ENCODE measurements at regions not wholly inside any gene's neighbourhood (a gene's known extent, or its start where the extent isn't known, plus 50 kb on each side); places are given as distances from the start of the nearest gene placed in this dataset.

GRCh38 chr5:62682059-62682458 is 103.4 kb downstream of the LRRC70 start (continued):
- TF ChIP-seq, protein P1, sequence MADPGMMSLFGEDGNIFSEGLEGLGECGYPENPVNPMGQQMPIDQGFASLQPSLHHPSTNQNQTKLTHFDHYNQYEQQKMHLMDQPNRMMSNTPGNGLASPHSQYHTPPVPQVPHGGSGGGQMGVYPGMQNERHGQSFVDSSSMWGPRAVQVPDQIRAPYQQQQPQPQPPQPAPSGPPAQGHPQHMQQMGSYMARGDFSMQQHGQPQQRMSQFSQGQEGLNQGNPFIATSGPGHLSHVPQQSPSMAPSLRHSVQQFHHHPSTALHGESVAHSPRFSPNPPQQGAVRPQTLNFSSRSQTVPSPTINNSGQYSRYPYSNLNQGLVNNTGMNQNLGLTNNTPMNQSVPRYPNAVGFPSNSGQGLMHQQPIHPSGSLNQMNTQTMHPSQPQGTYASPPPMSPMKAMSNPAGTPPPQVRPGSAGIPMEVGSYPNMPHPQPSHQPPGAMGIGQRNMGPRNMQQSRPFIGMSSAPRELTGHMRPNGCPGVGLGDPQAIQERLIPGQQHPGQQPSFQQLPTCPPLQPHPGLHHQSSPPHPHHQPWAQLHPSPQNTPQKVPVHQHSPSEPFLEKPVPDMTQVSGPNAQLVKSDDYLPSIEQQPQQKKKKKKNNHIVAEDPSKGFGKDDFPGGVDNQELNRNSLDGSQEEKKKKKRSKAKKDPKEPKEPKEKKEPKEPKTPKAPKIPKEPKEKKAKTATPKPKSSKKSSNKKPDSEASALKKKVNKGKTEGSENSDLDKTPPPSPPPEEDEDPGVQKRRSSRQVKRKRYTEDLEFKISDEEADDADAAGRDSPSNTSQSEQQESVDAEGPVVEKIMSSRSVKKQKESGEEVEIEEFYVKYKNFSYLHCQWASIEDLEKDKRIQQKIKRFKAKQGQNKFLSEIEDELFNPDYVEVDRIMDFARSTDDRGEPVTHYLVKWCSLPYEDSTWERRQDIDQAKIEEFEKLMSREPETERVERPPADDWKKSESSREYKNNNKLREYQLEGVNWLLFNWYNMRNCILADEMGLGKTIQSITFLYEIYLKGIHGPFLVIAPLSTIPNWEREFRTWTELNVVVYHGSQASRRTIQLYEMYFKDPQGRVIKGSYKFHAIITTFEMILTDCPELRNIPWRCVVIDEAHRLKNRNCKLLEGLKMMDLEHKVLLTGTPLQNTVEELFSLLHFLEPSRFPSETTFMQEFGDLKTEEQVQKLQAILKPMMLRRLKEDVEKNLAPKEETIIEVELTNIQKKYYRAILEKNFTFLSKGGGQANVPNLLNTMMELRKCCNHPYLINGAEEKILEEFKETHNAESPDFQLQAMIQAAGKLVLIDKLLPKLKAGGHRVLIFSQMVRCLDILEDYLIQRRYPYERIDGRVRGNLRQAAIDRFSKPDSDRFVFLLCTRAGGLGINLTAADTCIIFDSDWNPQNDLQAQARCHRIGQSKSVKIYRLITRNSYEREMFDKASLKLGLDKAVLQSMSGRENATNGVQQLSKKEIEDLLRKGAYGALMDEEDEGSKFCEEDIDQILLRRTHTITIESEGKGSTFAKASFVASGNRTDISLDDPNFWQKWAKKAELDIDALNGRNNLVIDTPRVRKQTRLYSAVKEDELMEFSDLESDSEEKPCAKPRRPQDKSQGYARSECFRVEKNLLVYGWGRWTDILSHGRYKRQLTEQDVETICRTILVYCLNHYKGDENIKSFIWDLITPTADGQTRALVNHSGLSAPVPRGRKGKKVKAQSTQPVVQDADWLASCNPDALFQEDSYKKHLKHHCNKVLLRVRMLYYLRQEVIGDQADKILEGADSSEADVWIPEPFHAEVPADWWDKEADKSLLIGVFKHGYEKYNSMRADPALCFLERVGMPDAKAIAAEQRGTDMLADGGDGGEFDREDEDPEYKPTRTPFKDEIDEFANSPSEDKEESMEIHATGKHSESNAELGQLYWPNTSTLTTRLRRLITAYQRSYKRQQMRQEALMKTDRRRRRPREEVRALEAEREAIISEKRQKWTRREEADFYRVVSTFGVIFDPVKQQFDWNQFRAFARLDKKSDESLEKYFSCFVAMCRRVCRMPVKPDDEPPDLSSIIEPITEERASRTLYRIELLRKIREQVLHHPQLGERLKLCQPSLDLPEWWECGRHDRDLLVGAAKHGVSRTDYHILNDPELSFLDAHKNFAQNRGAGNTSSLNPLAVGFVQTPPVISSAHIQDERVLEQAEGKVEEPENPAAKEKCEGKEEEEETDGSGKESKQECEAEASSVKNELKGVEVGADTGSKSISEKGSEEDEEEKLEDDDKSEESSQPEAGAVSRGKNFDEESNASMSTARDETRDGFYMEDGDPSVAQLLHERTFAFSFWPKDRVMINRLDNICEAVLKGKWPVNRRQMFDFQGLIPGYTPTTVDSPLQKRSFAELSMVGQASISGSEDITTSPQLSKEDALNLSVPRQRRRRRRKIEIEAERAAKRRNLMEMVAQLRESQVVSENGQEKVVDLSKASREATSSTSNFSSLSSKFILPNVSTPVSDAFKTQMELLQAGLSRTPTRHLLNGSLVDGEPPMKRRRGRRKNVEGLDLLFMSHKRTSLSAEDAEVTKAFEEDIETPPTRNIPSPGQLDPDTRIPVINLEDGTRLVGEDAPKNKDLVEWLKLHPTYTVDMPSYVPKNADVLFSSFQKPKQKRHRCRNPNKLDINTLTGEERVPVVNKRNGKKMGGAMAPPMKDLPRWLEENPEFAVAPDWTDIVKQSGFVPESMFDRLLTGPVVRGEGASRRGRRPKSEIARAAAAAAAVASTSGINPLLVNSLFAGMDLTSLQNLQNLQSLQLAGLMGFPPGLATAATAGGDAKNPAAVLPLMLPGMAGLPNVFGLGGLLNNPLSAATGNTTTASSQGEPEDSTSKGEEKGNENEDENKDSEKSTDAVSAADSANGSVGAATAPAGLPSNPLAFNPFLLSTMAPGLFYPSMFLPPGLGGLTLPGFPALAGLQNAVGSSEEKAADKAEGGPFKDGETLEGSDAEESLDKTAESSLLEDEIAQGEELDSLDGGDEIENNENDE (IDR thresholded peaks at IDR 0.05; ENCODE audit: insufficient replicate concordance, low read length) = no peak
- TF ChIP-seq ZNF274 (IDR thresholded peaks at IDR 0.05; ENCODE audit: borderline replicate concordance, extremely low read depth, low read length) (no peak), NRF1 (IDR thresholded peaks at IDR 0.05; ENCODE audit: low read depth, low read length) (no peak), RXRA (IDR thresholded peaks at IDR 0.05; ENCODE audit: insufficient read depth, low read depth, low read length) (no peak), SRF (IDR thresholded peaks at IDR 0.05; ENCODE audit: low read depth, low read length) (no peak), SP4 (IDR thresholded peaks at IDR 0.05; ENCODE audit: low read length) (no peak), MAFK (IDR thresholded peaks at IDR 0.05; ENCODE audit: low read depth, low read length) (no peak), RAD21 (IDR thresholded peaks at IDR 0.05 in 1 of 2, conservative IDR thresholded peaks at IDR 0.05 in 1 of 2; ENCODE audit: low read depth in 2 of 2, low read length in 2 of 2) (no peak), SIX5 (IDR thresholded peaks at IDR 0.05; ENCODE audit: low read depth, low read length) (no peak), PHF8 (conservative IDR thresholded peaks at IDR 0.05; ENCODE audit: low read depth, low read length) (no peak)
- TF ChIP-seq, protein P2, sequence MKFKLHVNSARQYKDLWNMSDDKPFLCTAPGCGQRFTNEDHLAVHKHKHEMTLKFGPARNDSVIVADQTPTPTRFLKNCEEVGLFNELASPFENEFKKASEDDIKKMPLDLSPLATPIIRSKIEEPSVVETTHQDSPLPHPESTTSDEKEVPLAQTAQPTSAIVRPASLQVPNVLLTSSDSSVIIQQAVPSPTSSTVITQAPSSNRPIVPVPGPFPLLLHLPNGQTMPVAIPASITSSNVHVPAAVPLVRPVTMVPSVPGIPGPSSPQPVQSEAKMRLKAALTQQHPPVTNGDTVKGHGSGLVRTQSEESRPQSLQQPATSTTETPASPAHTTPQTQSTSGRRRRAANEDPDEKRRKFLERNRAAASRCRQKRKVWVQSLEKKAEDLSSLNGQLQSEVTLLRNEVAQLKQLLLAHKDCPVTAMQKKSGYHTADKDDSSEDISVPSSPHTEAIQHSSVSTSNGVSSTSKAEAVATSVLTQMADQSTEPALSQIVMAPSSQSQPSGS (IDR thresholded peaks at IDR 0.05; ENCODE audit: low read length) = no peak

Data from H1 (cell line).